Activated CD4-positive, alpha-beta T cell treated with anti-CD3 and anti-CD28 coated beads, Interleukin-2, amount 10 ng/mL, durations not matched to agents 24 days and 14 days (primary cell): ENCODE measurements at regions not wholly inside any gene's neighbourhood (a gene's known extent, or its start where the extent isn't known, plus 50 kb on each side); places are given as distances from the start of the nearest gene placed in this dataset.

Source experiments
- DNase-seq: peaks from one replicate; pipeline ENCODE4 v3.0.0; 2022
- H3K27ac Mint-ChIP-seq: one replicate; pipeline ENCODE4 v1.8.0; 2022; ENCODE audit warnings: mild to moderate bottlenecking, mixed read lengths
- H3K27me3 Mint-ChIP-seq: one replicate; pipeline ENCODE4 v1.8.0; 2022; ENCODE audit warnings: mixed read lengths
- H3K36me3 Mint-ChIP-seq: one replicate; pipeline ENCODE4 v1.8.0; 2022; ENCODE audit warnings: low read depth, mild to moderate bottlenecking, mixed read lengths
- H3K4me1 Mint-ChIP-seq: one replicate; pipeline ENCODE4 v1.8.0; 2021; ENCODE audit warnings: mixed read lengths
- H3K4me3 Mint-ChIP-seq: one replicate; pipeline ENCODE4 v1.8.0; 2022; ENCODE audit warnings: mild to moderate bottlenecking, moderate library complexity, mixed read lengths
- H3K9me3 Mint-ChIP-seq: one replicate; pipeline ENCODE4 v1.8.0; 2021; ENCODE audit warnings: mixed read lengths
- intact Hi-C: fragments of 100-400 bp; cut with micrococcal nuclease; formaldehyde crosslinking; loops from one replicate; pipeline ENCODE4 v1.15.1; 2023

DNA sequence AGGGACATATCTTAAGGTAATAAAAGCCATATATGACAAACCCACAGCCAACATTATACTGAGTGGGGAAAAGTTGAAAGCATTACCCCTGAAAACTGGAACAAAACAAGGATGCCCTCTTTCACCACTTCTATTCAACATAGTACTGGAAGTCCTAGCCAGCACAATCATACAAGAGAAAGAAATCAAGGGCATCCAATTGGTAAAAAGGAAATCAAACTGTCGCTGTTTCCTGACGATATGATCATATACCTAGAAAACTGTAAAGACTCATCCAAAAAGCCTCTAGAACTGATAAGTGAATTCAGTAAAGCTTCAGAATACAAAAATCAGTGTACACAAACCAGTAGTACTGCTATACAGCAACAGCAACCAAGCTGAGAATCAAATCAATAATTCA is 53.8 kb upstream of the PSME4 start:
- Mint-ChIP-seq H3K27me3 (peaks cover 1% of the 10 kb centered on the region), H3K36me3 (peaks cover 8% of the 10 kb centered on the region), H3K9me3 (peaks cover 17% of the 10 kb centered on the region), H3K4me1 (no peaks in the 10 kb centered on the region), H3K4me3 (no peak overlapping the region), H3K27ac (no peak overlapping the region)
- intact Hi-C loops: no loop called here
- DNase-seq: no peak

- H3K36me3 Mint-ChIP-seq: peaks cover 8% of the 10 kb centered on the region
- H3K27ac Mint-ChIP-seq: no peak overlapping the region
- H3K4me3 Mint-ChIP-seq: no peak overlapping the region
- peaks cover 17% of the 10 kb centered on the region for H3K9me3 Mint-ChIP-seq
- DNase-seq: no peak
- peaks cover 1% of the 10 kb centered on the region for H3K27me3 Mint-ChIP-seq
- intact Hi-C loops: no loop called here
- no peaks in the 10 kb centered on the region for H3K4me1 Mint-ChIP-seq
Observed at GRCh38 chr2:54021702-54022101, 50.9 kb upstream of the PSME4 start.

GRCh38 chr2:54020793-54021414 is 50.1 kb upstream of the PSME4 start:
- no peaks in the 10 kb centered on the region for H3K4me1 Mint-ChIP-seq
- H3K9me3 Mint-ChIP-seq: peaks cover 15% of the 10 kb centered on the region
- intact Hi-C loops: no loop called here
- no peak for DNase-seq
- H3K36me3 Mint-ChIP-seq: peaks cover 8% of the 10 kb centered on the region
- H3K27ac Mint-ChIP-seq: no peak overlapping the region
- H3K27me3 Mint-ChIP-seq: no peaks in the 10 kb centered on the region
- H3K4me3 Mint-ChIP-seq: no peak overlapping the region
